ENCODE measurements at regions not wholly inside any gene's neighbourhood (a gene's known extent, or its start where the extent isn't known, plus 50 kb on each side); places are given as distances from the start of the nearest gene placed in this dataset.

DNA sequence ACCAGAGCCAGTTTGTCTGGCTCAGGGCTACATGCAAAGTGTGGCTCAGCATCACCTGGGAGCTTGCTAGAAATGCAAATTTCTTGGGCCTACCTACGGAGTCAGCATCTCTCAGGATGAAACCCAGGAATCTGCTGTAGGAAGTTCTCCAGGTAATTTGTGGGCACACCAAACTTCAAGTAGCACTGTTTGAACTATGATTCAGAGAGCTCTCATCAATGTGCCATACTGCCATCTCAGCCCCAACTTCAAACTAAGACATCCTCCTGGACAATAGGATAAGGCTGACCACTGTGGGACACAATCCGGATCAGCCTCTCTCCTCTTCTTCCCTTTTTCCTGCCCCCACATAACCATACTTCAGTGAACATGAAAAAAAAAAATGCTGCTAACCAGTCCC lies 374.5 kb downstream of the METTL15 start:
- H3K27me3 ChIP-seq (replicated peaks; ENCODE audit: control insufficient read depth, insufficient read depth, low read length) = no peaks in the 10 kb centered on the region
- no peak overlapping the region for H3K4me3 ChIP-seq (replicated peaks; ENCODE audit: low read depth, low read length)
- no peaks in the 10 kb centered on the region for H3K36me3 ChIP-seq (ENCODE audit: control insufficient read depth, insufficient read depth, low read length)
- no peak for DNase-seq (ENCODE audit: extremely low read depth, insufficient read length)
- TF ChIP-seq, protein P1, sequence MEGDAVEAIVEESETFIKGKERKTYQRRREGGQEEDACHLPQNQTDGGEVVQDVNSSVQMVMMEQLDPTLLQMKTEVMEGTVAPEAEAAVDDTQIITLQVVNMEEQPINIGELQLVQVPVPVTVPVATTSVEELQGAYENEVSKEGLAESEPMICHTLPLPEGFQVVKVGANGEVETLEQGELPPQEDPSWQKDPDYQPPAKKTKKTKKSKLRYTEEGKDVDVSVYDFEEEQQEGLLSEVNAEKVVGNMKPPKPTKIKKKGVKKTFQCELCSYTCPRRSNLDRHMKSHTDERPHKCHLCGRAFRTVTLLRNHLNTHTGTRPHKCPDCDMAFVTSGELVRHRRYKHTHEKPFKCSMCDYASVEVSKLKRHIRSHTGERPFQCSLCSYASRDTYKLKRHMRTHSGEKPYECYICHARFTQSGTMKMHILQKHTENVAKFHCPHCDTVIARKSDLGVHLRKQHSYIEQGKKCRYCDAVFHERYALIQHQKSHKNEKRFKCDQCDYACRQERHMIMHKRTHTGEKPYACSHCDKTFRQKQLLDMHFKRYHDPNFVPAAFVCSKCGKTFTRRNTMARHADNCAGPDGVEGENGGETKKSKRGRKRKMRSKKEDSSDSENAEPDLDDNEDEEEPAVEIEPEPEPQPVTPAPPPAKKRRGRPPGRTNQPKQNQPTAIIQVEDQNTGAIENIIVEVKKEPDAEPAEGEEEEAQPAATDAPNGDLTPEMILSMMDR (IDR thresholded peaks at IDR 0.05; ENCODE audit: insufficient read depth, low read length, poor library complexity, severe bottlenecking) = no peak

DNA sequence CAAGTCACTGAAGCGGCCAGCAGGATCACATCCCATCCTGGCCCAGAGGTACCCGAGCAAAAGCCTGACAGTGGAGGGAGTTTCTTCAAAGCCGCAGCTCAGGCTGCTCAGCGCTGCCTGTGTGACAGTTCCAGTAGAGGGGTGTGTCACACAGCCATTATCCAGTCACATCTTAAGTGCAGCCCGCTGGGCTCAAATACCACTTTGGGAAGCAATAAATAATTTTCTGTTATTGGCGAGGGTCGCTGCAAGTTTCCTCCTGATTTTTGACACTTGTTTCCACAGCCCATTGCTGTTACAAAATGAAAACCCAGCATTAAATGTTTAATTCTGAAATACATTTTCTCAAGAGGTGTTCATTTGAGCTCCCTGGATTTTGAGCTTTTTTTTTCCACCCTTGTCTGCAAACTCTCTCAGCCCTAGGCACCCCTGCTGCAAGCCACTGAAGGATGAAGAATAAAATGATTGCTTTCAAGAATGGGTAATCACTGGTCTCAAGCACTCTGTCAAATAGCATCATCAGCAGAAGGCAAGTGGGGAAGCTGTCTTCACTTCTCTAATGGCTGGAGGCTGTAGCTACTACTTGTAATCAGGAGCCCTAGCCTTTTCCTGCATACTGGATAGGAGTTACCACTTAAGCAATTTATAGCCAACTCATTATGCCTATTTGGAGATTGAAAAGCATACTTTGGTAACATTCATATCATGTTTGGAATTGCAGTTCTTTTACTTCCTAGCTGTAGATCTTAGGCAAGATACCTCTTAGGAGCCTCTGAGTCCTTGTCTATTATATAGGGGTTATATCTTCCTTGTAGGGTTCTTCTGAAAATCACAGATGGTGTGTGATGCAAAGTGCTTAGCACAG lies 373.7 kb downstream of the METTL15 start:
- Histone ChIP-seq H3K36me3 (ENCODE audit: control insufficient read depth, insufficient read depth, low read length) (no peaks in the 10 kb centered on the region), H3K27me3 (replicated peaks; ENCODE audit: control insufficient read depth, insufficient read depth, low read length) (no peaks in the 10 kb centered on the region), H3K4me3 (replicated peaks; ENCODE audit: low read depth, low read length) (no peak overlapping the region)
- DNase-seq (ENCODE audit: extremely low read depth, insufficient read length) = no peak
- TF ChIP-seq, protein P1 (IDR thresholded peaks at IDR 0.05; ENCODE audit: insufficient read depth, low read length, poor library complexity, severe bottlenecking) = no peak

DNA sequence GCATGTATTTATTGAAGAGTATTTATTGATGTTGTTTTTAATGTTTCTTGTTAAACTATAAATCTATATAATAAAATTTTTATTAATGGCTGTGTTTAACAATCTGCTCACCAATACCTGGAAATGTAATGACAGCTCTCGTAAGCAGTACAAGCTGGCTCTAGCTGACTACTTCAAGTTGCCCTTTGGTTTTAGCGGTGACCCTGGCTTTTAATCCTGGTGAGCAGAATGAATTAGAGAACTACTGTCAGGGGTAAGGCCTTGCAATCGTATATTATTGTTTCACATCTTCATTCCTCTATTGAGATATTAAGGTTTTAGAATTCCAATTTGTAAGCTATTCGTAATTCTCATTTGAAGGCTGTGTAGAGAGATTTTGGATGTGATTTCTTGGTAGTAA lies 372.2 kb downstream of the METTL15 start:
- DNase-seq (ENCODE audit: extremely low read depth, insufficient read length) = no peak
- Histone ChIP-seq H3K4me3 (replicated peaks; ENCODE audit: low read depth, low read length) (no peak overlapping the region), H3K27me3 (replicated peaks; ENCODE audit: control insufficient read depth, insufficient read depth, low read length) (no peaks in the 10 kb centered on the region), H3K36me3 (ENCODE audit: control insufficient read depth, insufficient read depth, low read length) (no peaks in the 10 kb centered on the region)
- TF ChIP-seq, protein P1 (IDR thresholded peaks at IDR 0.05; ENCODE audit: insufficient read depth, low read length, poor library complexity, severe bottlenecking) = no peak

DNA sequence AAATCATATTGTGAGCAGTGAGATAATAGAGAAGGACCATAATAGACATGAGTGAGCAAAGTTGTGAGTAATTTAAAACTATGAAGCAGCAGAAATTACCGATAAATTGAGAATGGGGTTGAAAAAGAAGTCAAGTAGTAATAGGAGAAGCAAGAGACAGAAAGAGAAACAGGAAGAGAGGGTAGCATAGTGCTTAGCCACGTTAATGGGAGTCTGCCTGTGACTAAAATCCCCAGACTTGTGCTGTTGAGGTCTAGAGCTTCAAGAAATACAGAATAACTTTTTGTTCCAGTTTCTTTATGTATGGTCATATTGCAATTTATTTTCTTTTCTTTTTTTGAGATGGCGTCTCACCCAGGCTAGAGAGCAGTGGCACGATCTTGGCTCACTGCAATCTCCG lies 368.7 kb downstream of the METTL15 start:
- no peak for DNase-seq (ENCODE audit: extremely low read depth, insufficient read length)
- no peaks in the 10 kb centered on the region for H3K36me3 ChIP-seq (ENCODE audit: control insufficient read depth, insufficient read depth, low read length)
- no peak overlapping the region for H3K4me3 ChIP-seq (replicated peaks; ENCODE audit: low read depth, low read length)
- TF ChIP-seq, protein P1 (IDR thresholded peaks at IDR 0.05; ENCODE audit: insufficient read depth, low read length, poor library complexity, severe bottlenecking) = no peak
- no peaks in the 10 kb centered on the region for H3K27me3 ChIP-seq (replicated peaks; ENCODE audit: control insufficient read depth, insufficient read depth, low read length)

DNA sequence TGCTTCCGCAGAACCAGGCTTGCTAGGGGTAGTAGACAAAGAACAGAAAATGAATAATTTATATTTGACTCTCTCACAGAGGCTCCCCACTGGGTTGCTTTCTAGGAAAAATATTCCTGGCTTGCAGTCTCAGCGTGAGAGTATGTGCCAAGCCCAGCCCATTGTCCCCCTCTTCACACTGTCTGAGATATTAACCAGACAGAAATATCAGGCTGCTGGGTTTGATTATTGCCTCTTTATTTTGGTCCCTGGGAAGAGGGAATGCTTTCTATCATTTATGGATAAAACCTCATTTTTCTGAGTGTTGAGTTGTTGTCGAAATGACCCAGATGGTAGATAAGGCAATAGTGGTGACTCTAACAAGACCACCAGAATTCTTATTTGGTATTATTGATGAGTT lies 367.9 kb downstream of the METTL15 start:
- DNase-seq (ENCODE audit: extremely low read depth, insufficient read length) = no peak

More for the DNA sequence above, 367.9 kb downstream of the METTL15 start:
- H3K4me3 ChIP-seq (replicated peaks; ENCODE audit: low read depth, low read length) = no peak overlapping the region
- no peaks in the 10 kb centered on the region for H3K36me3 ChIP-seq (ENCODE audit: control insufficient read depth, insufficient read depth, low read length)
- TF ChIP-seq, protein P1 (IDR thresholded peaks at IDR 0.05; ENCODE audit: insufficient read depth, low read length, poor library complexity, severe bottlenecking) = no peak
- H3K27me3 ChIP-seq (replicated peaks; ENCODE audit: control insufficient read depth, insufficient read depth, low read length) = no peaks in the 10 kb centered on the region
